T-helper 2 cell treated with Interferon-gamma antibody and Interleukin-4, amounts not matched to agents 100 ng/mL and 5 ng/mL, for 36 hours (primary cell): ENCODE measurements at regions not wholly inside any gene's neighbourhood (a gene's known extent, or its start where the extent isn't known, plus 50 kb on each side); places are given as distances from the start of the nearest gene placed in this dataset.
"Not testable (repeated sequence)": the region's sequence is repeated elsewhere in the genome, so short reads cannot be mapped to it uniquely, and the experiment has no call there.

Experiments
- intact Hi-C: fragments of 100-400 bp; cut with micrococcal nuclease; formaldehyde crosslinking; loops from one replicate; pipeline ENCODE4 v1.15.1; 2023

DNA sequence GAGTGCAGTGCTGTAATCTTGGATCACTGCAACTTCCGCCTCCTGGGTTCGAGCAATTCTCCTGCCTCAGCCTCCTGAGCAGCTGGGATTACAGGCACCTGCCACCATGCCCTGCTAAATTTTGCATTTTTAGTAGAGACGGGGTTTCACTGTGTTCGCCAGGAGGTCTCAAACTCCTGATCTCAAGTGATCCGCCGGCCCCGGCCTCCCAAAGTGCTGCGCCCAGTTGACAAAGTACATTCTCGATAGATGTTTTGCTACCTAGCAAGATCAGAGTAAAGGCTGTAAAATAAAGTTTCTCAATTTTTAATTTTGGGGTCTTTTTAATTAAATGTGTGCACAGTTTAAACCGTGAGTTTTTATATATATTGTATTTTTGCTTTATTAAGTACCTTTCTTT, 248.9 kb downstream of the CCER1 start:
- intact Hi-C loops: no loop called here

DNA sequence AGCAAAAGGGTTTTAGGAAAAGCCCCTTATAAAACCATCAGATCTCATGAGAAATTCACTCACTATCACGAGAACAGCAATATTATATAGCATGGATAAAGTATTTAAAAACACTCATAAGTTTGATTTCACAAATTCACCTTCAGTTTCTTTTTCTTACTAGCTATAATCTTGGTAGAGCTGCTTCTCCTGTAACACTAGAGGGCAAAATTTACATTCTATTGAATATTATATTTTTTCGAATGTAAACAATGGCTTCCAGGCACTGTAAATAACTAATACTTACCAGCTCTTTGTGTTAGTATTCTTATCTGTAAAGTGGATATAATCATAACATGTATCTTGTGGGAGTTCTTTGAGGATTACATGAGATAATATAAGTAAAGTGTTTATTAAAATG, 259.6 kb downstream of the CCER1 start:
- intact Hi-C loops: no loop called here

DNA sequence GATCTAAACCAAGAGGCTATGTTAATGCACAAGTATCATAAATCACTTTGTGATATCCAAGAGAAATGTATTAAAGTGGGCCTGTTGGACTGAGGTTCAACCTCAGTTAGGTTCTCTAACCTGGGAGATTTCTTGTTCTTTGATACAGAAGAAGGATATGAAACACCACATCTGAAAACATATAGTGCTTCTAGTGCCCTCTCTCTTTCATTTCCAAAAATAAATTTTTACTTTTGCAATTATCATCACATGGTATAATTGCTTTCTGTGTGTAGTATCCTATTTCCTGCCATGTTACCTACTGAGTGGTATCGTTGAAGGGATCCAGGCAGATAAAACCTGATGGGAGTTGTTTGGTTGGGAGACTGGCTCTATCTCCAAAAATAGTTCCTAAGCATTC, 264.9 kb downstream of the CCER1 start:
- intact Hi-C loops: no loop called here

DNA sequence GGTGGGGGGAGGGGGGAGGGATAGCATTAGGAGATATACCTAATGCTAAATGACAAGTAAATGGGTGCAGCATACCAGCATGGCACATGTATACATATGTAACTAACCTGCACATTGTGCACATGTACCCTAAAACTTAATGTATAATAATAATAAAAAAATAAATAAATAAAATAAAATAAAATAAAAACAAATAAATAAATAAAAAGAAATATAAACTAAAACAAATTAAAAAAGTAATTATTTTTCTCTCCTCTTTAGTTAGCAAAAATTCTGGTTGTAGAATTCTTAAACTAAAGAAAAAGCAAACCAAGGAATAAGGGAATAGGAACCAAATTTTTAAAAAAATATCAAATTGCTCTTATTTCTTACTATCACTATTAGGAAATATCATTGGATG, 267.3 kb downstream of the CCER1 start:
- intact Hi-C loops: not testable (repeated sequence)

DNA sequence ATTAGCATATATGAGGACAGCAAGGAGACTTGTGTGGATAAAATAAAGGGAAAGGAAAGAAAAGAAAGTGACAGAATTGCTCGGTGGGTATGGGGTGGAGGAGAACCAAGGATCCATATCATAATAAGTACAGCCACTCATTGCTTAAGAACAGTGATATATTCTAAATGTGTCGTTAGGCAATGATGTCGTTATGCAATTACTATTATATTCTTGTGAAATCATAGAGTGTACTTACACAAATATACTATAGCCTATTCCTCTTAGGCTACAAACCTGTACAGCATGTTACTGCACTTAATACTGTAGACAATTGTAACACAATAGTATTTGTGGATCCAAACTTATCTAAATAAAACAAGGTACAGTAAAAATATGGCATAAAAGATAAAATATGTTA, 271.1 kb downstream of the CCER1 start:
- intact Hi-C loops: no loop called here

DNA sequence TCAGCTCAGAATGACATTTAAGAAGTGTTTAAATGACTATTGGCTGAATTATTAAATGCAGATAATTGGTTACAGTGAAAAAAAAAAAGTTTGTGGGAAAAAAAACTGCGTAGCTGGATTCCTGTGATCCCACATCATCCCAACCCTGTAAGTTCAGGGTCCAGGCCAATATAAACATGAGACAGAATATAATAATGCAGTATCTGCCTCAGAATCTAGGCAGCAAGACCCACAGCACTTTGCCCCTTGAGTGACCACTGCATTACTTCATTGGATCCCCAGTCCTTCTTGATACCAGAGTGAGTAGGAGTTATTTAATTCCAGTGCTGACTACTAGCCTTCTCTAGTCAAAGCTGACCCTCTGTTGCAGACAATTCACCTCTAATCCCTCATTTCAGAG, 272.6 kb downstream of the CCER1 start:
- intact Hi-C loops: no loop called here

DNA sequence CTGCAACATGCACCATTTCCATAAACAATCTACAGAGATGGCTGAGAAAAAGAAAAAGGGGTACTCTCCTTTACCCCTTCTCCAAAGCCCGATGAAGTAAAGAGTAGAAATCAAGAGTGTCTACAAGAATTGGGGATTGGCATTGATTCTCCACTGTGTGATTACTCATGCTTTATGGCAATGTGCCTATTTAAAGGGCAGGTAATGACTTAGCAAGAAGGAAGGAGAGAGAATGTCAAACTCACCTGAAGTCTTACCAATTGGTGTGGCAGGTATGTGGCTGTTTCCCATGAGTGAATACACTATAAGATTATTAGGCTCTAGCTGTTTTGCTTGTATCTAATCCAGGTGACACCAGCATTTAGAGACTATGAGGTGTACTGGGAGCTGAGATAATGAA, 275.3 kb downstream of the CCER1 start:
- intact Hi-C loops: no loop called here

DNA sequence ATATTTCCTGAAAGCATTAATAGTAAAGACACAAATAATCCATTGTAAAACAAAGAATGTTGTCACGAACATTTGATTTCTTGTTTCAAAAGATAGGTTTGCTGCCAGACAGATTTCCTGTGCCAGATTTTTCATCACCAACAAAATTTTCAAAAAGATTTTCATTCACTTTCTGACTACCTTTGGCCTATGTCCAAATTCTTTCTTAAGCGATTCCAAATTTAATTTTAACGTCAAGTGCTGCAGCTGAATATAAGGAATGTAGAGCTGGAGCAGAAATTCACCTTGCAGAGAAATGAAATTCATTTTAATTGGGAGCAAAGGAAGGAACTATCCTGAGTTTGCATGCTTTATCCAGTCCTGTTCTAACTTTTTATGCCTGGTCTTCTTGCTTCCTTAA, 277.4 kb downstream of the CCER1 start:
- intact Hi-C loops: no loop called here

DNA sequence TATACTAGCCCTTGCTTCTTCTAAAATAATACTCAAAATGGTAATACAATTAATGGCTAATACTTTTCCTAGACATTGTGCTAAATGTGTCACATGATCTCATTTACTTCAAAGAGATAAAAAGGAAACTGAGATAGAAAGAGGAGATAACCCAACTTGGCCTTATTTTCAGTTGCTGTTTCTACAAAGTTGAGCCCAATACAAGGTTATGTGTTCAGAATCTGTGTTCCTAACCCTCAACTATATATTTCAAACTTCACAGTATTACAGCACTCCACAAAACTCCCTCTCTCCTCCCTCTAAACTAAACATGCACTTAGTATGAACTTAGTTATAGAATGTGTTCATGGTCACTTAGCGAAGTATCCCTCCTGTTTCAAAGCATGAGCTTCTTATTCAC, 277.9 kb downstream of the CCER1 start:
- intact Hi-C loops: no loop called here

DNA sequence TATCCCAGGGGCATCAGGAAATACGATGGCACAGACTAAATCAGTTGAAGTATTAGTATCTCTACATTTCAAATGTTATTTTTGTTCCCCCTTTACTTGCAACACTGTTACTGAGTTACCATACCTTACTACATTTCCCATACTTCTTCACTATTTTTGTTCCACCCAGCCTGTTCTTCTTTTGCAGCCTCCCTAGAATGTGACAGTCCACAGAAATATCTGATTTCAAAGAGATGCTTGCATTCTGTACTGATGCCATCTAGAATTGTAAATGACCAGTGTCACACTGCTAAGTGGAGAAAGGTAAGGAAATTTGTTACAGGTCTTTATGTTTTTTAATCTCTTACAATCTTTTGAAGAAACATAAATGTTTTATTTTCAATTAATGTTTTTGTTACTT, 279.9 kb downstream of the CCER1 start:
- intact Hi-C loops: no loop called here

DNA sequence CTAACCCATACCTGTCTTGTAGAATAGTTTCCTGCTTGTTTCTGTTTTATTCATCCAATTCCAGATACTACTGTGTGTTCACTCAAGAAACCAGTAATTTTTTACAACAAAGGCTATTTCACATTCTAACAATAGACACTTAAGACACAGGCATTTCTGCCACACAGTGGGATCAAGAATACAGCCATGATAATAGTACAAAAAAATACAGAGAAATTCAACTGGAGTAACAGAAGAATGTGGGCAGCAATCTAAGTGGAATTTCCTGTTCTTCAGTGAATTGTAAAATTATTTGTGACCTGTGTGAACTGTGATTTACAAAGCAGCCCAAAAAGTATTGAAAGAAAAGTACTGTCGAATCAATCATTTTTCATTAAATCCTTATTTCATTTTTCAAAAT, 282.9 kb downstream of the CCER1 start:
- intact Hi-C loops: no loop called here

DNA sequence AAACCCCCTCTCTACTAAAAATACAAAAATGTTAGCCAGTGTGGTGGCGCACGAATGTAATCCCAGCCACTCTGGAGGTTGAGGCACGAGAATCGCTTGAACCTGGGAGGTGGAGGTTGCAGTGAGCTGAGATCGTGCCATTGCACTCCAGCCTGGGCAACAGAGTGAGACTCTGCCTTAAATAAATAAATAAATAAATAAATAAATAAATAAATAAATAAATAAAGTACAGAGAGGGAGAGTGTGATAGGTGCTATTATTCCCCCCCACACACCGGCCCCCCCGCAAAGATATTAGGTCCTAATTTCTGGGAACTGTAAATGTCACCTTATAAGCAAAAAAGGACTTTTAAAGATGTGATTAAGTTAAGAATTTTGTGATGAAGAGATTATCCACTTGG, 291.0 kb downstream of the CCER1 start:
- intact Hi-C loops: not testable (repeated sequence)

DNA sequence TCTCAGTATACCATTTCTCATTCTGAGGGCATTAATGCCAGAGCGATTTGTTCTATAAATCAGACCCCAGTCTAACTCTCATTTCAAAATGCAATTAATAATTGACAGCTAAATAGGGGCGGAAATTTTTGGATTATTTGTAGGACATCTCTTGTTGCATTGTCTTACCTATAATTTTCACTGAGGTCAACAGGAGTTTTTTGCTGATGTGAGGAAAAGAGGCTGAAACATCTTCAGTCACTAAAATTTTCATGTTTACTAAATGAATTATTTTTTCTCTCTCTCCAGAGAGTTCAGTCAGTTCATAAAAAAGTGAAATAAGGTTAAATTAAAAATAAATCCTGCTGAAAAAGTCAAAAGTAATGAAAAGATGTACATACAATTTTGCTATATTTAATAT, 295.9 kb downstream of the CCER1 start:
- intact Hi-C loops: no loop called here

DNA sequence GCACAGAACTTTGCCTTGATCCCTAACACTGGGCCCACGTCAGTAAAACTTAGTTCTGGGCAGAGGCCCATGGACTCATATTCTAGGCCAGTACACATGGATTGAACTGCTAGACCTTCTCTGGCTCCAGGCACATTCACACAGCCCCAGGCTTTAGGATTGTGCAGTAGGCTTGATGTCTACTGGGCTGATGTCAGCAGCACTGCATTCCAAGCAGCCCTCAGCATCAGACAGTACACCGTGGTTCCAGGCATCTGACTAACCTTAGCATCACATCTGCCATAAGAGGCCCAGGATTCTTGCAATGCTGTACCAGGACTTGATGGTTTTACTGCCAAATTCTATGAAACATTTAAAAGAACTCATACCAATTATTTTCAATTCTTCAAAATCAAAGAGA, 301.9 kb downstream of the CCER1 start:
- intact Hi-C loops: no loop called here

DNA sequence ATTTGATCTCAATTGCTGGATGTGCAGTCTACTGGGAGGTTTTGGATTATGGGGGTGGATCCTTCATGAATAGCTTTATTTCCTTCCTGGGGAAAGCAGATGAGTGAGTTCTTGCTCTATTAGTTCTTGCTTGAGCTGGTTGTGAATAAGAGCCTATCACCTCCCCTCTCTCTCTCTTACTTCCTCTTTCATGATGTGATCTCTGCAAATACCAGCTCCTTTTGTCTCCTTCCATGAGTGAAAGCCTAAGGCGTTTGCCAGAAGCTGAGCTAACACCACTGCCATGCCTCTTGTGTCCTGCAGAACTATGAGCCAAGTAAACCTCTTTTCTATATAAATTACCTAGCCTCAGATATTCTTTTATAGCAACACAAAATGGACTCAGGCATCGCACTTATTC, 302.7 kb downstream of the CCER1 start:
- intact Hi-C loops: no loop called here

DNA sequence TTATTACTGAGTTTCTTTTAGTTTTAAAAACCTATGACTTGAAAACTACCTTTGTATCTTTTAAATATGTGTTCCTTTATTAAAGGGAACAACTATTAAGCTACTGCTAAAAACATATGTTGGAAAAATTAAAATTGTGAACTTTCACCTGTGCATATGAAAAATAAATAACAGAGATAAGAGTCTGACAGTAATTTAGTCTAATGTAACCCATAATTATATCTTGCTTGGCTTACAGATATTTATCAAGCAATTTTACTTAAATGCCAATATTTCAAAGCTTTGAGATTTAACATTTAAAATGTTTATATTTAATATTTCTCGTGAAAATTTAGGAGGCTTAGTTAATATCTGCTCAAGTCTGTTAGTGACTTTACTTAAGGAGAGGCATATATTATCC, 309.8 kb downstream of the CCER1 start:
- intact Hi-C loops: no loop called here

DNA sequence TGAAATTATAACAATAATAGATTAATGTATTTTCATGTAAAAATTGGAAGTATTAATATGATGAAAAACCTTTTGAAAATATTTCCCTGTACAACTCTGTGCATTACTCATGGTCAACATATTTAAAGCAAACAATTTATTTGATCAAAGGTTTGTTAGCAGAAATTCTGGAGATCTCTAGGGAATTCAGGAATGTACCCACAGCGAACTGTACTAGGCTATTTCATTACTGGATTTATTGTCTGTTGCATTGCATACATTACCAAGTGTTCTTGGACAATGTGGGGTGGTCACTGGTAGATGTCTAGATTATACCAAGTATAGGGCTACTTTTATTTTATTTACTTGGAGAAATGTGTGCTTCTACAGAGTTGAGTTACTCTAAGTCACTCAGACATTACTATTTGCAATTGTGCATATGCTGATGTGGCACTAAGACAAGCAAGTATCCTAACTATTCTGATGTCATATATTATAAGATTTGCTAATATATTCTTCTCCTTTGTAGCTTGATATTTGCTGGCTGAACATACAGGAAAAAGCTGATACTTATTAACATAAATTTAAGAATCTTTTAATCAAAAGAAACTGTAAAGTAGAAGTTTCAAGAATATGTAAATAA, 323.3 kb downstream of the CCER1 start:
- intact Hi-C loops: no loop called here

DNA sequence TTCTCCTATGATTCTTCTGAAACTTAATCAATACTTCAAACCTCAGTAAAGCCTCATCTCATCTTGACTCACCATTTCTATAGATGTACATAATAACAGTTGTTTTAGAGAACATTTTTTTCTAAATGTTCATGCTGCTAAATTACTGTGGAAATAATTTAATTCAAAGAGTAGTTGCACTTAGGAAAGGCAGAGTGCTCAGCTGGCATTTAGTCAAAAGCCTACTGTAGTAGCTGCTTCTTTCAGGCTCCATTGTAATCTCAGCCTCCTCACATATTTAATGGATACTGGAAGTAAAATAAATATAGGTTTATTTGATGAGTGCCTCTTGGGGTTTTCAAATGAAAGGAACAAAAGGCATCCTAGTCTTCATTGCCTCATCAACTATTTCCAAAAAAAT, 325.0 kb downstream of the CCER1 start:
- intact Hi-C loops: no loop called here

DNA sequence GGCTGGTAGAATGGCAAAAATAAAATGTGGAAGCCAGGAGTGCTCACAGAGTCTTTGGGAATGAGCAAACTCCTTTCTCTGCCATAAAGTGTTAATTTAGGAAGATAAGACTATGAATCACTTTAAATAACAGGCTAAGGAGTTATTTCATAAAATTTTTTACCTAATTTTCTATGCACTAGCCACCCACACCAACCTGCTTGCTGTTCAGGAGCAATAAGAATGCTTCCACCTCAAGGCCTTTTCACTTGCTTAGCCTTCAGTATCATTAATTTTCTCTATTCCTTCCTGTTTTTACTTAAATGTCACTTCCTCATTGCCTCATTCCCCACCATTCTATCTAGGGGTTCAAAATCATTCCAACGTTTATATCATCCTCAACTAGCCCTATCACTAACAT, 326.8 kb downstream of the CCER1 start:
- intact Hi-C loops: no loop called here

DNA sequence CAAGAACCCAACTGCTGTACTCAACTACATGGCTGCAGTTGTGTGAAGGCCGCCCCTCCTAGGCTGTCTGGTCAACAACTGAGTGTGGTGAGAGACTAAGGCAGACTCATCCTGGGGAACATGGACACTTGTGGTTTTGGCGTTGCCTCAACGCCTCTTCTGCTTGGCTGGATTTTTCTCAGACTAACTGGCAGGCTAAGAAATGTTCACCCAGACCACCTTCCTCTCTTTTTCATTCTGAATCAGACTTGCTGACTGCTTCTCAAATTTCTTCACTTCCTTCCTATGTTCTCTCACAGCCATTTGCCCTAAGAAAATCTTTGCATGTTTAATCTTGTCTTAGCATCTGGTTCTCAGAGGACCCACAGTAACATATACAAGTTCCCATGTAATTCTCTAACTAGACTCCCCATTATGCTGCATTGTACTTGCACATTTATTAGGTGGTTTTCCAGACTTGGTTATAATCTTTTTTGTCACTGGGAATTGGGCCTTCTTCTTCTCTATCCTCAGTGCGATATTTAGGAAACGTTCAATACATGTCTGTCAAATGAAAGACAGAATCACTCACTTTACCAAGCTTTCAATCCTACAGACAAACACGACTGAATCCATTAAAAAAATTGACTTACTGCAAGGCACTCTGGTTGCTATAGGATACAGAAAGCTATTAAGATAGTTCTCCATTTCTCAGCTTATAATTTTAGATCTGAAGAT, 327.6 kb downstream of the CCER1 start:
- intact Hi-C loops: no loop called here

DNA sequence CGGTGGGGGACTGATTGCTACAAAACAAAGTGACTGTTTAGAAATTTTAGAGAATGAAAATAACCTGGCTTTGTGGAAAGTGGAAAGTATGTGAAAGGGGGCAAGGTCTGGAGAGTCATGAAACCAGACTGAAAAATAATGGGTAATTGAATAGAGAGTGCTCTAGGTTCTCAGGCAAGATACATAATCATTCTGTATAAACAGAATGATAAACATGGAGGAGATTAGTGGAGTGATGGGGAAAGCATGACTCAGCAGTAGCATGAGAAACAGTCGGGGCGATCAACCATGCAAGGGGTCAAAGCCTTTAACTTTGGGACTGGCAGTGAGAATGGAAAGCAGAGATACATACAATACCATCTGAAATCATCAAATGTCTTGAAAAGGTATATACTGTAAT, 332.5 kb downstream of the CCER1 start:
- intact Hi-C loops: no loop called here

DNA sequence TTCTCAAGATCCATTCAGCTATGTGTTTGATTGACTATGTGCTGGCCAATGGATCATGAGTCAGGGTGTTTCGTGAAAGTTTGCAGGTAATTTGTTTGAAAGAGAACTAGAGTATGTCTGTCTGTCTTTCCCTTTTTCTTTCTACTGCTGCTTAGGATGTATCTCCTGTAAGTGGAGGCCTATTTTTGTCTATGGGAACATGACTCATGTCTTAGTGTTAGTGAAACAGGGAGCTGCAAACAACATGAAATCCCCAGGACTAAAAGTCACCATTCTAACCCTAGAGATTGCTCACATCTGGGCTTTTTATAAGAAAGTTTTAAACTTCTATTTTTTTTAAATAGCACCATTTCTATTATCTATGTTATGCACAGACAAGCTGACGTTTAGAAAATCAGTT, 333.0 kb downstream of the CCER1 start:
- intact Hi-C loops: no loop called here

DNA sequence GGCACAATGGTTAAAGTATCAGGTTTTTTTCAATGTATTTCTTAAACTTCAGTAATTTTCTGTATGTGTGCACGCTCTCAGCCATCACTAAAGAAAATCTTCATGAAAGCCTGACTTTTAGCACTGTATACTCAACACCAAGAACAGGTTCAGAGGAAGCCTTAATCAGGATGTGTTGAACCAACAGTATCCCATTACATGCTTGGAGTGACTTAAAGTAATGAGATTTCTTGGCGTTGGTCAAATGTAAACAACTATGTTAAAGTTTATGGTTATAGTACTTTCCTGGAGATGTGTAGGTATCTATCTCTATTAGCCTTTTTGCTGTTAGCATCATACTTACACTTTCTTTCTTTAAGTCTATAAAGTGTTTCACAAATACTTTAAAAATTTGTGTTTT, 335.0 kb downstream of the CCER1 start:
- intact Hi-C loops: no loop called here

DNA sequence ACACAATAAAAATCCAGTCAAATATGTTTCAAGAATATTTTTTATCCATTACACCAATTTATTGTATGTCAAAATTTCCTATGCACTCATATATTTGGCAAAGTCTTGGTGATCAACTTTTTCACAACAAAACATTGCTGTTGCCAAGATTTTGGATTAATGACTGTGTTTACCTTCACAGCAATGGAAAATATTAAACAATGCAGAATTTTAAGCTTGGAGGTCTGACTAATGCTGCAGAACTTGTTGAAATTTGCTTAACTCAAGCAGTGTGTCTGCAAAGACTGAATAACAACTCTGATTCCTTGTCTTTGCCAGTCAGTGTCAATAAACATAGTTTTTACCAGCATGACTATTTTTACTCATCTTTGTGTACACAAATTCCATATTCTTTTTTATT, 336.4 kb downstream of the CCER1 start:
- intact Hi-C loops: no loop called here
